ENCODE measurements at regions not wholly inside any gene's neighbourhood (a gene's known extent, or its start where the extent isn't known, plus 50 kb on each side); places are given as distances from the start of the nearest gene placed in this dataset.
"Not testable (repeated sequence)": the region's sequence is repeated elsewhere in the genome, so short reads cannot be mapped to it uniquely, and the experiment has no call there.

GRCh38 chr6:19599796-19600464, 237.2 kb upstream of the ID4 start:
- DNase-seq (ENCODE audit: low spot score), result no peak

- no peak for DNase-seq (ENCODE audit: low spot score)
These were observed 234.6 kb upstream of the ID4 start for GRCh38 chr6:19602434-19603013.

- DNase-seq (ENCODE audit: low spot score), result no peak
These were observed 233.4 kb upstream of the ID4 start for GRCh38 chr6:19603721-19604120.

GRCh38 chr6:19605624-19606023, 231.5 kb upstream of the ID4 start:
- DNase-seq (ENCODE audit: low spot score), result no peak

- no peak for DNase-seq (ENCODE audit: low spot score)
These were observed 228.6 kb upstream of the ID4 start for GRCh38 chr6:19608546-19608945.

- no peak for DNase-seq (ENCODE audit: low spot score)
These were observed 227.1 kb upstream of the ID4 start for GRCh38 chr6:19609972-19610641.

GRCh38 chr6:19612672-19613466, 224.3 kb upstream of the ID4 start:
- DNase-seq (ENCODE audit: low spot score), result not testable (repeated sequence)

- peak; percentile 2 for DNase-seq (ENCODE audit: low spot score)
These were observed 223.5 kb upstream of the ID4 start for GRCh38 chr6:19613678-19614077.

- DNase-seq (ENCODE audit: low spot score), result no peak
These were observed 221.1 kb upstream of the ID4 start for GRCh38 chr6:19616022-19616421.

GRCh38 chr6:19632230-19632629, 204.9 kb upstream of the ID4 start:
- no peak for DNase-seq (ENCODE audit: low spot score)

GRCh38 chr6:19632786-19633185, 204.4 kb upstream of the ID4 start:
- no peak for DNase-seq (ENCODE audit: low spot score)

GRCh38 chr6:19635728-19636127, 201.4 kb upstream of the ID4 start:
- DNase-seq (ENCODE audit: low spot score), result no peak

- DNase-seq (ENCODE audit: low spot score), result no peak
These were observed 200.2 kb upstream of the ID4 start for GRCh38 chr6:19637010-19637409.

GRCh38 chr6:19638931-19639330, 198.2 kb upstream of the ID4 start:
- no peak for DNase-seq (ENCODE audit: low spot score)

- DNase-seq (ENCODE audit: low spot score), result no peak
These were observed 193.9 kb upstream of the ID4 start for GRCh38 chr6:19643287-19643686.

- DNase-seq (ENCODE audit: low spot score), result no peak
These were observed 193.5 kb upstream of the ID4 start for GRCh38 chr6:19643713-19644112.

- DNase-seq (ENCODE audit: low spot score), result no peak
These were observed 181.4 kb upstream of the ID4 start for GRCh38 chr6:19655744-19656143.

- DNase-seq (ENCODE audit: low spot score), result no peak
These were observed 176.9 kb upstream of the ID4 start for GRCh38 chr6:19660123-19660910.

- DNase-seq (ENCODE audit: low spot score), result no peak
These were observed 174.3 kb upstream of the ID4 start for GRCh38 chr6:19662911-19663310.

- no peak for DNase-seq (ENCODE audit: low spot score)
These were observed 173.7 kb upstream of the ID4 start for GRCh38 chr6:19663479-19663878.

GRCh38 chr6:19664050-19664449, 173.1 kb upstream of the ID4 start:
- DNase-seq (ENCODE audit: low spot score), result no peak
